T1000 (cell line): ENCODE measurements at regions not wholly inside any gene's neighbourhood (a gene's known extent, or its start where the extent isn't known, plus 50 kb on each side); places are given as distances from the start of the nearest gene placed in this dataset.
"Not testable (repeated sequence)": the region's sequence is repeated elsewhere in the genome, so short reads cannot be mapped to it uniquely, and the experiment has no call there.

ENCODE experiments used
- DNase-seq: peaks from one replicate; lab custom pipeline; 2025; ENCODE audit warnings: mixed read lengths; lab: John Stamatoyannopoulos, UW

DNA sequence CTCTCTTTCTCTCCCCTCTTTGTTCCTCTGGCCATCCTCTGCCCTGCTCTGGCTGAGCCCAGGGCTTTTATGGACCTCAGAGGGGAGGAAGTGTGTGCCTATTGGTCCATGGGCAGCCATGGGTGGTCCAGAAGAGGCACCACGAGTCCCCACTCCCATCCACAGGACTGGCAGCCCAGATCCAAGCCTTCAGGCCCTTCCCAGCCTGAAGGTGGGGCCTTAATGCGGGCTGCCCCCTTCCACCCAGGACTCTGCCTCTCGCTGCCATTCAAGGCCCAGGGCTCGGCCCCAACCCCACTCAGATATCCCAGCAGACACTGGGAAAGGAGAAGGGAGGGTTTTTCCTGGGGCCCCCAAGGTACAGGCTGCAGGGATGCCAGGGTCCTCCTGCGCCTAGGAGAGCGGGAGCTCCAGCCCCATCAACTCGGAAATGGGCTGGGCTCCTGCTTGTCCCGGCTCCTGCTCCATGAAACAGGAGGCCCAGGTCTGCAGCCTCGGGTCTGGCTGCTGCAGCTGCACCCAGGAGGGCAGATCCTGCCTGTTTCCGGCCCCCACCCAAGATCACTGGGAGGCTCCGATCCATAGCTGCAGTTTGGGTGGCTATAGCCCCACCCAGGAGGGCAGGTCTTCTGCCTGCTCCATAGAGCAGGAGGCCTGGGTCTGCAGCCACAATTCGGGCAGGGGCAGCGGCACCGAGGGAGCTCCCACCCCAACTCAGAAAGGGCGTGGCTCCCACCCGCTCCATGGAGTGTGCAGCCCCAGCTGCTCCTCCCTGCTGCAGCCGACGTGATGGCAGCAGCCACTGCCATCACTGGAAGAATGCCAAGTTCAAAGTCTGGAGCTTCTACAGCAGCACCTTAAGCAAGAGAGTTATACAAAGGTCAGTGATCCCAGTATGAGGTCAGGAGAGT is 116.6 kb upstream of the RBBP8 start:
- no peak for DNase-seq

DNA sequence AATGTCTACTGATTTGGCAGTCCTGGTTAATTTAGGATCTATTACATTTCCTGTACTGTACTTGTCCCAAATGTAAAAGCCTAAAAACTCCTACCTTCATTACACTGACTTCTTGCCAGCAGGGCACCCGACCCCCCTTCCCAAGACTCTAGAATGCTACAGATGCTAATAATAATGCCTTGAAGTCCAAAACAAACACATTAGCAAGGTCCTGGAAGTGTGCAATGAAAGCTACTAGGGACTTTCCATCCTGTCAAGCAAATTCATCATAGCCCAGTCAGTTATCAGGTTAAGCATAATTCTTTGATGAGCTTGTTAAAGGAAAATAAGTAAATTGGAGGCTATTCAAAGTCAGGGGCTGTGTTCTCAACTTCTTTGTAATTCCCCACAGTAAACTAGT is 115.3 kb upstream of the RBBP8 start:
- no peak for DNase-seq

DNA sequence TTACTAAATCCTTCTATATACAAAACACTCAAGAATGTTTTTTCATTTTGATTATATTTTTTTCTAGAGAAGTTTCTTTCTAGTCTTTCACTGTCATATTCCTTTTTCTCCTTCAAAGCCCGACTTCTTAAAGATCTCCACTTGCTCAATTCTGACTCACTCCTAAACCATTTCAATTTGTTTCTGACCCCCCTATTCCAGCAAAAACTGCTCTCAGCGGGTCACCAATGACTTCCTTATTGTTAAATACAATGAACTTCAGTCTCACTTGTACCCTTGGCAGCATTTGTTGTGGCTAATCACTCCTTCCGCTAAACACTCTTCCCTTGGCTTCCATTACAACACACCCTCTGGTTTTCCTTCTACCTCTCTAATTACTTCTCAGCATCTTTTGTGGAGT is 111.1 kb upstream of the RBBP8 start:
- DNase-seq: peak; percentile 21

DNA sequence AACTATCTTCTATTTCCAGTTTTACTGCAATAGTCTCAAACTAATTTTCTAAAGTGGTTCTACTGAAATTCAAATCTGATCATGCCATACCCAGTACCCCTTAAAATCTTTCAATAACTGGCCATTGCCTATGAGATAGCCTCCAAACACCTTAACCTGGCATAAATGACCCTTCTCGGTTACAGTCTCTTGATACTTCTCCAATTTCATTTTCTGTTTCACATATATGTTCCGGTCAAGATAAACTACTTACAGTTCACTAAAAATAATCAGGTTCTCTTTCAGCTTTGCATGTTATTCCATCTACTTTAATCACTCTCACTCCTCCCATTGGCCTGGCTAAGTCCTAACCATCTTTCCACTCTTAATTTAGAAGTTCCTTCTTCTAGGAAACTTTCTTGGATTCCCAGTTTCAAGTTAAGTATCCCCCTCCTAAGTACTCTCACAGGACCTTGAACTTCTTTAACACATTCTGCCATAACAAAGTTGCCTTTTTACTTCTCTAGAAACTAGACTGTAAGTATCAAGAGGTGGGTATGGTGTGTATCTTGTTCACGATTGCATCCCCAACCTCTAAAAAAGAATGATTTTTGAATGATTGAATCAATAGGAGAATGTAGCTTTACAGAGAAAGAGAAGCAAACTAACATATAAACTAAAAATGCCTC is 110.2 kb upstream of the RBBP8 start:
- no peak for DNase-seq

DNA sequence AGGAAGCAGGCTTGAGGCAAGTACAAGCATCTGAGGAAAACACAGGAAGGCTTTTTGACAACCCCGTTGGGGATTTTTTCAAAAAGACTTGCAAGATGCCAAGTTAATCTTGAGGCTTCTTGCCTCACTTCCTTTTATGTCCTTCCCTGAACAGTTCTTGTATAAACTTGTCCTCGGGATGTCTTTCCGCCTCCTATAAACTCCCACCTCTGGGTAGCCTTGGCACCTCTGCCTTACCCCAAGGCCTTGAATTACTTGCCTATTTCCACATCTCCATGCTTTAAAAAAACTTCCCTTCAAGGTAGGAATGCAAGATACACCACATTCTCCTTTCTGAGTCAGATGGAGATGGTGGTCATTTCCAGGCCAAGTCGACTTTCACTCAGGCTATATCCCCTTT is 106.4 kb upstream of the RBBP8 start:
- DNase-seq: peak; percentile 31

DNA sequence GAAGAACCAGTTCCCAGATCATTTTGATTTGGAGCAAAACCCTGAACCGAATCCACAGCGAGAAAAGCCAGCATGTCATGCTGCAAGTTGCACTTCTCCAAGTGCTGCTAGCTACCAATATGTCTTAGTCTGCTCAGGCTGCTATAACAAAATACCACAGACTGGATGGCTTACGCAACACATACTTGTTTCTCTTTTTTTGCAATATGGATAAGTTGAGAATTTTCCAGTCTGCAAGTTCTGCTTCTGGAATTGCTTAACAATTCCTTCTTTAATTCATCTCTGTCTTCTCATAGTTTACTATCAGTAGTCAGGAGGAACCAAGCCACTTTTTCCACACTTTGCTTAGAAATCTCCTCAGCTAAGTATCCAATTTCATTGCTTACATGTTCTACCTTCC is 105.9 kb upstream of the RBBP8 start:
- no peak for DNase-seq

DNA sequence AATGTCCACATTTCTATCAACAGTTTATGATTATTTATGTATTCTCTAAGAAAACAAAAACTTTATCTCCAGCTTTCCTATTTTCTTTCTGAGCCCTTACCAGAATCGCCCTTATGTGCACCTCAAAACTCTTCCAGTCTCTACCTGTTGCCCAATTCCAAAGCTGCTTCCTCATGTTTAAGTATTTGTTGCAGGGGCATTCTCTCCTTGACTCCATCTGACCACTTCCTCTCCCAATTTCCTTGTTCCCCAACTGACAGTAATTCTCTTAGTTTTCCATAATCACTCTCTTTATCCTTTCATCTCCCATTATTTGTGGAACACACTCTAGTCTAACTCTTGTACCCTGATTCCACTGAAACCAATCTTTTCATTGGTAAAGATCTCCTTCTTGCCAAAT is 105.4 kb upstream of the RBBP8 start:
- DNase-seq: no peak

DNA sequence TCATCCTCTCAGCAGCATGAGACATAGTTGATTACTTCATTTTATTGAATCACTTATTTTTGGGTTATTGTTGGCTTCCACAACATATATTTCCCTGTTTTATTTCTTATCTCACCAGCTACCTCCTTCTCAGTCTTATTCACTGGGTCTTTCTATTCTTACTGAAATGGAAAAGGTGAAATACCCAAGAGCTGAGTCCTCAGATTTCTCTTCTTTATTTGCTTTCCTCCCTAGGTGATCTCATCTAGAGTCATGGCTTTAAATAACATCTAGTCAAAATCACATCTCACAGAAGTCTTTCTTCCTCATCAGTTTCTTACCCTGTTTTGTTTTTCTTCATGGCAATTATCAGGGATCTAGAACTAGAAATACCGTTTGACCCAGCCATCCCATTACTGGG is 105.0 kb upstream of the RBBP8 start:
- DNase-seq: no peak

DNA sequence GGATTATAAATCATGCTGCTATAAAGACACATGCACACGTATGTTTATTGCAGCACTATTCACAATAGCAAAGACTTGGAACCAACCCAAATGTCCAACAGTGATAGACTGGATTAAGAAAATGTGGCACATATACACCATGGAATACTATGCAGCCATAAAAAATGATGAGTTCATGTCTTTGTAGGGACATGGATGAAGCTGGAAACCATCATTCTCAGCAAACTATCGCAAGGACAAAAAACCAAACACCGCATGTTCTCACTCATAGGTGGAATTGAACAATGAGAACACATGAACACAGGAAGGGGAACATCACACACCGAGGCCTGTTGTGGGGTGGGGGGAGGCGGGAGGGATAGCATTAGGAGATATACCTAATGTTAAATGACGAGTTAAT is 104.5 kb upstream of the RBBP8 start:
- not testable (repeated sequence) for DNase-seq

DNA sequence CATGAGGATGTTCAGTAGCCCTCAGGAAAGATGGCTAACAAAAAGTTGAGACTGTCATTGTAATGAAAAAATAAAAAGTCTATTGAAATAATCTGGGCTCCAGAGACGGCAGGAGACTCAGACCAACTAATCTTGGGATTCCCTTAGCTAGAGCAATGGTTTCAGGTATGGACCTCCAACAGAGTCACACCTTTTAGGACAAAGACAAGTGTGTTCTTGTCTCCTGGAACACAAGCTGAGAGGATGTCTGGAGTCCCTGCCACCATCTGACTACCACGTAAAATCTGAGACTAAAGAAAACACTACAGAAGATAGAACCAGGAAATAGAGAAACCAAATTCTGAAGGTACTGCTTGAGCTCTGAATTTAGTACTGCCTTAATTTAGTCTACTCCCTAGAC is 103.3 kb upstream of the RBBP8 start:
- DNase-seq: no peak

DNA sequence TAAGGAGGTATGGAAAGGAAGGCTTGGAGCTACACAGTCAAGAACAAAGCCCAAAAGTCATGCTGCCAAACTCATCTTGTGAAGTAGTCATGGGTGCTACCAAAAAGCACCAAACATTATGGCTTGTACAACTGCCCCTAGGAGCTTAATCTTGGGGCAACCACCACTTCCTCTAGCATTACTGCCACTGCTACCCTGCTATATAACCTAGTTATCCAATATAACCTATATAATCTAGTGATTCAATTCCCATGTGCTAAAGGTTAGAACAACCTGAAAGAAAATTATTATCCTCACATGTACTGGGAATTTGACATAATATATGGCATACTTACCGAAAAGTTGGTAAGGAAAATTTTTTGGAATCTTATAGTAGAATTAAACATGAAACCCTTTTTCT is 102.6 kb upstream of the RBBP8 start:
- DNase-seq: no peak

DNA sequence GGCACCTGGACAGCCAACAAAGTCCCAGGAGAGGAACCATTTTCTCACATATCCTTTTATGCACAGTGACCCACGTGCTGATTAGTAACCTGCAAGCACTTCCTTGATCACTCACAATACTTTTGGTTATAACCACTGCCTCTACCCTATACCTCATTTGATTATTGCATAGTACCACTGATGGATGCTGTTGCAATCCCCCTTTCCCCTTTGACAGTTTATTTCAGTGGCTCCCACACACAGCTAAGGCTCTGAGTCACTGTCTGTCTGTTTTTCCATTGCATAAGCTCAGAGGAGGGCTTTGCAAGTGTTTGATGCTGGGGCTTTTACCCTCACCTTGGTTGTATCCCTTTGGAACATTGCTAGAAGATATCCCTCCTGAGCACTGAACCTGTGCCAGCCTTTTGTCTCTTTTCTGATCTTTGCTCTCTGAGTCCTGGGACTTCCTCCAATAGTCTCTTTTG is 101.7 kb upstream of the RBBP8 start:
- DNase-seq: no peak

DNA sequence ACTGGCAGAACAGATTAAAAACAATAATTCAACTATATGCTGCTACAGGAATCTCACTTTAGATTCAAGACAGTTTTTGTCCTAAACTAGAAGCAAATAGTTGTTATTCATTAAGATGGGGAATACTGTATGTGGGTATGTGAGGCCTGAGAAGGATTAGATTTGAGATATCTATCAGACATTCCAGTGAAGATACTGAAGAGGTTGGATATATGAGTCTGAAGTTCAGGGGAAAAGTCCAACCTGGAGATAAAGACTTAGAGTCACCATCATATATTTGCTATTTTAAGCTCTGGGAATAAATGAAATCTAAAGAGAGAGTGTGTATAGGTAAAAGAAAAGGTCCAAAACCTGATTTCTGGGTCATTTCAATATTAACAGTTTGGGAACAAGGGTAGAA is 96.2 kb upstream of the RBBP8 start:
- no peak for DNase-seq

DNA sequence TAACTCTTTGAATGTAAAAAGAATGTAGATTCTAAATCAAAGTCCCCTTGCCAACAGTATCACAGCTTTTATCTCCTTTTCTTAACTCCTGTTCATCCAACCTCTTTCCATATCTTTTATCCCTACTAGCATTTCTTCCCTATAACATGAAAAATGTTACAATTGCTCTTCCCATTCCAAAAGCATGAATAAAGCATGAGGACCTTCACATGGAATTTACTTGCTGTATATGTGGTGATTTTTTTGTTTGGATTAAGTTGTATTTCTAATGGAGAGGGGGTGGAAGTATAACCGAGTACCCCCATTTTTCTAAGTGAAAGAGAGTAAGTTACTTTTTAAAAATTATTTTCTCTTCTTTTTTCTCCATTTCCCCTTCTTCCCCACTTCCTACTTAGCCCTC is 94.9 kb upstream of the RBBP8 start:
- DNase-seq: no peak

DNA sequence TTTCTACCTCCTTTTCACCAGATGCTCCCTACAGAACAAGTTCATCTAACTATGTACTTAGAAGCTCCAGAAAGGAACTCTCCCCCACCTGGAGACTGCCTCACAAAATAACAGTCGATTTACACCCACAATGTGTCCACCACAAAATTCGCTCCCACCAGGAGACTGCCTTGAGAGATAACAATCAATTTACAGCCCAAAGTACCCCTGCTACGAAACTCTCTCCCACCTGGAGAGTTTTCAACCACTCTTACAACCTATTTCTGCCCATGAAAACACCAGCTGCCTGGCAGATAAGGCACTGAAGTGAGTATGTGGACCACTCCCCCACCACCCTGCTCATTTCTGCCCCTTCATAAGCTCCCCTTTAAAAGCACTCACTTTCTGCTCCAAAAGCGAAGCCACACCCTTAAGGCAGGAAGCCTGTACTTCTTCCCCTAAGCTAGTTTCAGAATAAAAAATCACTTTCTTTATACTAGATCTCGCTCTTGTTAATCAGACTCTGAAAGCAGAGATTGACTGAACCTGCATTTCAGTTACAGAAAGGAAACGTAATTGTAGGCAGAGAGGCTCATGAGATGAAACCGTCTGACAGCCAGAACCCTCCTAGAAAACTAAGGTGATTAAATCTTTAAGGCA is 94.4 kb upstream of the RBBP8 start:
- DNase-seq: no peak

DNA sequence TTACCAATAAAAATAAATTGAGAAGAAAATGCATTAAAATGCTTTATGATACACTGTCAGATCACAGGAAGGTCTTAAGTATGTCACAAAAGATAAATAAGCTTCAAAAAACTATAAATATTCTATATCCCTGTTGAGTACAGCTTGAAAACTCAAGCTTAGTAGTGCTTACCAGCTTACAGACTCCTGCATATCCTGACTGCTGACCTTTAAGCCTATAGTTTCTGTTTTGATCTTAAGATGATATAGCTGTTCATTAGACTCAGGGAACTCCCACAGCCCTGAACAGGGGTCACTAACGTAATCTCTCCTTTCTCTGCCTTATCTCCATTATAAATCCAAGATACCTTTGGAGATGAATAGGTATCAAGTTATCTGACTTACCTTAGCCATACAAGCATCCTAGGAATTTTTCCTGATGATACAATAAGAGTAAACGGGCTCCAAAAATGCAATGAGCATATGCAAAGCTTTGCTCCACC is 93.7 kb upstream of the RBBP8 start:
- no peak for DNase-seq

DNA sequence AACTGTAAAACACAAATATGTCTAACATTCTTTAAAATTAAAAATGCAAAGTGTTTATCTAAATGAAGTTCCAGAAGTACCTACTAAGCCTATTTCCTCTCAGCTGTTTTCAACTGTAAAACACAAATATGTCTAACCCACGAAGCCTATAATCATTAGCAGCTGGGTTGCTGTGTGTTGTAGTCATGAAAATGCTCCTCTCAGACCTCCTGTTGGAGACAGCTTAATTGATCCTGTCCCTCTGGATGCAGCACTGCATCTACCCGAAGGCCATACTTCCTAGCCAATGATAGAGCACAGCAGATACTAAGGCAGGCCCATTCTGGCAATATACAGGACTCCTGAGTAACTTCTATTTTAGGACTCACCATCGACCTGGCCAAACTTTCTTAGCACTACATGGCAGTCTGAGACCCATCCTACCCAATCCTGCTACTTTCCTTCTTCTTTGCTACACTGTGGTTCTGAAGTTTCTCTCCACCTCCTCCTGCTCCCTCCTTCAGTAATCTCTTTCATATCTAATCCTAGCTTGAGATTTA is 92.5 kb upstream of the RBBP8 start:
- no peak for DNase-seq

DNA sequence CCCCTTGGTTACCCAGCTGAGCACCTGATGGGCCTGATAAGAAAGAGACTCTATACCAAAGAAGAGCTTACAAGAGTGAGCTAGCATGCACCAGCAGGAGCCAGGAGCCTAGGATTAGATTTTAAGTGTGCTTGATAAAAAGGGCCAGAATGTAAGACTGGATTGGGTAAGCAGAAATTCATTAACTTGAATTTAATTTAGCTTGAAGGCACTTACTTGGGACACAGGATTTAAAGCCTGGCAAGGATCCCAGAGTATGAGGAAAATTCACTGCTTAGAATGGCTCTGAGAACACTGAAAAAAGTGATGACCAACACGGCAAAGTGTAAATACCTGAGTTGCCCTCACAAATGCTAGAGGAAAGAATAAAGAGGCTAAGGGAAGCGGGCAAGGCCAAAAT is 91.3 kb upstream of the RBBP8 start:
- DNase-seq: no peak

DNA sequence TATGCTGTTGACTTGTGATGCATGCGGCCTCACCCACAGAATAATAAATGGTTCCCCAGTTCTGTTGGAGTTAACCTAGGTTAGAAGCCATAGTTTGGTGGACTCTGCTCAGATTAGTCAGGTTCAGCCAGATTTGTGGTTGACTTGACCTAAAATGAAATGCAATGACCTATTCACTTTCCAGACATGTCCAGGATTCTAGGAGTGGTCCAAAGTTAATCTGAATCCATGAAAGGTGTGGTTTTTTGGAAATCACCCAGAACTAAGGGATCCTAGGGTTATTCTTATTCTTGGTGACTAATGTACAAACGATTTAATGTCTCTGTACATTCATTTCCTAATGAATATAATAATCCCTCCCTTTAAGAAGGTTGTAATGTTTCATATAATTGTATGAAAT is 88.9 kb upstream of the RBBP8 start:
- DNase-seq: no peak

DNA sequence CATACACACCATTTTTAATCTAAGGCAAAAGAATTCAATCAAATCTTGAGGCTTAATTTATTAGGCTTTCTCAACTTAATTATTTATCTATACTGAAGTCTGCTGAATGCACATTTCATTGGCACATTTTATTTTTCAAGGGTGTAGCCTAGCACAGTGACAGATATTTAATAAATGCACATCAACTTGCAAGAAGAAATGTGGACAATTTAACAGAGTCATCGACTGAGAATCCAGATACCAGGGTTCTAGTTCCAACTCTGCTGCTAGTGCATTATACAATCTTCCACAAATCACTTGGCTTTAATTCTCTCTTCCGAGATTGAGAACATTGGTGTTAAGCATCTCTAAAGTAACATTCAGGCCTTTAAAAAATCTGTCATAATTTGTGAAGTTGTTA is 88.5 kb upstream of the RBBP8 start:
- DNase-seq: no peak

DNA sequence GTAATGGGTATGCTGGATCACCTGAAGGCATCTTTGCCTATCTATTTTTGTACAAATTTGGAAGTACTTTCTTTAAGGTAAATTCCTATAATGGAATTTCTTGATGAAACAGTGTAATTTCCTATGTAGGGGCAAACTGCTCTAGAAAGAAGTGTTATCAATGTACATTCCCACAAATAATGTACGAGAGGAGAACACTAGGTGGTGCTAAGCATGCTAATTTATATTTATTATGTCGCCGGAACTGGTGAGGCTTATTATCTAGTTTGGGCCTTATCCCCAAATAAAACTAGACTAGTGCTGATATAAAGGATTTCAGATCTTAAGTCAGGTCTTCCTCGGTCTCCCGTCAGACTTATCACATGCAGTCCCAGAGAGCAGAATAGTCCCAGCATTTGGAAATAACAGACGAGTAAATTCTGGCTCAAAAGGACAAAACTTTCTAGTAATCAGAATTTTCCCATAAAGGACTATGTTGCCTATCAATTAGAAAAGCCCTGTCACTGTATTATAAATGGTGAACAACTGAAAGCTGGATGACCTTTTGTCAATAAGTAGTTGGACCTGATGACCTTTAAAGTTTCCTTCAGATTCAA is 86.9 kb upstream of the RBBP8 start:
- no peak for DNase-seq

DNA sequence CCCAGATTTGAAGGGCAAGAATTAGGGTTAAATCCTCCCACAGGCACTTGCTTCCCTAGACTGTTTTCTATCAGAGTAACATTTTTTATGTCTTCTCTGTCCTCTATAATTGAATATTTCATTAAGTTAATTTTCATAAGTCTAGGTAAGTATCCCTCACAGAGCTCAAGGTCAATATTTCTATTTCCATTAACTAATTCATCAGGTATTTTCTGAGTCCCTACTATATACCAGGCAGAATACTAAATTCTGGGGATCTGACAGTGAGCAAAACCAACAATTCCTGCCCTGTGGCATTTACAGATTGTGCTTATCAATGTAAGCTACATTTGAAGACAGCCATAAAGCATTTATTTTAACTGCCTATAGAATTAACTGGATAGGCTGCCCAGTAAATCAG is 86.4 kb upstream of the RBBP8 start:
- no peak for DNase-seq
